Small intestine (tissue), 7 donors: ENCODE measurements at regions not wholly inside any gene's neighbourhood (a gene's known extent, or its start where the extent isn't known, plus 50 kb on each side); places are given as distances from the start of the nearest gene placed in this dataset.

ENCODE experiments used
- DNase-seq, 2 donors: peaks; one replicate each; pipeline versions ENCODE4 v3.0.0 to v3.0.0-alpha.2; 2013
- FAIRE-seq: peaks from 2 replicates; lab custom pipeline; 2012; peaks lifted over from hg19 to GRCh38; lab: Jason Lieb, UNC
- H3K27ac ChIP-seq, 3 donors: one replicate each; pipeline ENCODE4 v1.5.1; 2013; ENCODE audit warnings: low read length in 2 of 3, mild to moderate bottlenecking in 2 of 3, control low read depth in 1 of 3, inconsistent platforms in 1 of 3, low read depth in 1 of 3, moderate library complexity in 1 of 3
- H3K27me3 ChIP-seq, 3 donors: one replicate each; pipeline ENCODE4 v1.6.1; 2013; ENCODE audit warnings: low read length in 3 of 3, inconsistent platforms in 1 of 3; ENCODE audit not compliant: control insufficient read depth in 3 of 3, insufficient read depth in 3 of 3
- H3K36me3 ChIP-seq, 3 donors: one replicate each; pipeline ENCODE4 v1.6.1; 2013; ENCODE audit warnings: low read length in 3 of 3, inconsistent platforms in 1 of 3, low read depth in 1 of 3, mild to moderate bottlenecking in 1 of 3, moderate library complexity in 1 of 3; ENCODE audit not compliant: control insufficient read depth in 3 of 3, insufficient read depth in 2 of 3
- H3K4me1 ChIP-seq, 3 donors: one replicate each; pipeline ENCODE4 v1.6.1; 2013; ENCODE audit warnings: low read length in 2 of 3, inconsistent platforms in 1 of 3, low read depth in 1 of 3, mild to moderate bottlenecking in 1 of 3, moderate library complexity in 1 of 3; ENCODE audit not compliant: control insufficient read depth in 3 of 3, insufficient read depth in 2 of 3
- H3K4me3 ChIP-seq, 3 donors: one replicate each; pipeline ENCODE4 v1.5.1; 2013; ENCODE audit warnings: low read length in 3 of 3, control low read depth in 1 of 3, inconsistent platforms in 1 of 3, low read depth in 1 of 3, mild to moderate bottlenecking in 1 of 3, moderate library complexity in 1 of 3
- H3K9me3 ChIP-seq, 2 donors: one replicate each; pipeline ENCODE4 v1.6.1; 2013; ENCODE audit warnings: low read depth in 1 of 2, low read length in 1 of 2; ENCODE audit not compliant: control insufficient read depth in 2 of 2, insufficient read depth in 1 of 2
- whole genome bisulfite sequencing, 3 donors: extraction: QIAGEN DNeasy Blood & Tissue Kit; methylation state at CpG; one replicate each; pipeline ENCODE4 v1.1.7; 2013; 5-methylcytosine and 5-hydroxymethylcytosine counted together
- donor health status: healthy with polysubstance abuse.
- donor health status: control.
- donor health status: control.
- donor health status: Bipolar disorder and iron deficiency.
- donor health status: healthy.

GRCh38 chr12:87775784-87776183 lies 253.4 kb downstream of the C12orf50 start:
- Histone ChIP-seq H3K4me3 (no peak overlapping the region), H3K36me3 (no peaks in the 10 kb centered on the region), H3K4me1 (no peaks in the 10 kb centered on the region), H3K27ac (no peak overlapping the region), H3K27me3 (no peaks in the 10 kb centered on the region), H3K9me3 (no peaks in the 10 kb centered on the region)
- no peak for DNase-seq
- FAIRE-seq, result no peak

GRCh38 chr12:87775051-87775450 lies 254.2 kb downstream of the C12orf50 start:
- Histone ChIP-seq H3K4me3 (no peak overlapping the region), H3K36me3 (no peaks in the 10 kb centered on the region), H3K9me3 (no peaks in the 10 kb centered on the region), H3K27ac (no peak overlapping the region), H3K4me1 (no peaks in the 10 kb centered on the region), H3K27me3 (no peaks in the 10 kb centered on the region)
- no peak for DNase-seq
- no peak for FAIRE-seq

GRCh38 chr12:87772401-87772800 lies 256.8 kb downstream of the C12orf50 start:
- FAIRE-seq (no peak), DNase-seq (no peak)
- H3K36me3 ChIP-seq, result no peaks in the 10 kb centered on the region
- H3K27me3 ChIP-seq, result no peaks in the 10 kb centered on the region
- no peaks in the 10 kb centered on the region for H3K4me1 ChIP-seq
- no peak overlapping the region for H3K4me3 ChIP-seq
- H3K27ac ChIP-seq, result no peak overlapping the region
- no peaks in the 10 kb centered on the region for H3K9me3 ChIP-seq
- 81 to 89% (median 89%) methylated on average over 2 of the region's 2 CpGs for WGBS, 3 donors

GRCh38 chr12:87768501-87769287 lies 260.5 kb downstream of the C12orf50 start:
- FAIRE-seq, result no peak

GRCh38 chr12:87766044-87766443 lies 263.2 kb downstream of the C12orf50 start:
- no peak overlapping the region for H3K27ac ChIP-seq
- H3K9me3 ChIP-seq, result no peaks in the 10 kb centered on the region
- no peaks in the 10 kb centered on the region for H3K4me1 ChIP-seq
- FAIRE-seq (no peak), DNase-seq (no peak)
- no peaks in the 10 kb centered on the region for H3K36me3 ChIP-seq
- H3K27me3 ChIP-seq, result no peaks in the 10 kb centered on the region
- no peak overlapping the region for H3K4me3 ChIP-seq

More at GRCh38 chr12:87768501-87769287, 260.5 kb downstream of the C12orf50 start:
- Histone ChIP-seq H3K9me3 (no peaks in the 10 kb centered on the region), H3K36me3 (no peaks in the 10 kb centered on the region), H3K4me1 (no peaks in the 10 kb centered on the region), H3K4me3 (no peak overlapping the region), H3K27me3 (no peaks in the 10 kb centered on the region), H3K27ac (no peak overlapping the region)
- no peak for DNase-seq
- WGBS, 3 donors, result 76 to 87% (median 82%) methylated on average over 11 of the region's 11 CpGs

- 71 to 93% (median 81%) methylated on average over 2 of the region's 2 CpGs for WGBS, 3 donors
- no peaks in the 10 kb centered on the region for H3K27me3 ChIP-seq
- H3K9me3 ChIP-seq, result no peaks in the 10 kb centered on the region
- H3K36me3 ChIP-seq, result no peaks in the 10 kb centered on the region
- no peak overlapping the region for H3K27ac ChIP-seq
- no peak for FAIRE-seq
- no peak for DNase-seq
- no peak overlapping the region for H3K4me3 ChIP-seq
- no peaks in the 10 kb centered on the region for H3K4me1 ChIP-seq
Measured at GRCh38 chr12:87760943-87761342, 268.3 kb downstream of the C12orf50 start.

GRCh38 chr12:87758271-87758670 lies 270.9 kb downstream of the C12orf50 start:
- peaks cover 0 to 2% of the 10 kb centered on the region in 2 donors for H3K9me3 ChIP-seq
- H3K4me3 ChIP-seq, result no peak overlapping the region
- H3K27me3 ChIP-seq, result no peaks in the 10 kb centered on the region
- DNase-seq (no peak), FAIRE-seq (no peak)
- H3K4me1 ChIP-seq, result no peaks in the 10 kb centered on the region
- no peaks in the 10 kb centered on the region for H3K36me3 ChIP-seq
- H3K27ac ChIP-seq, result no peak overlapping the region

GRCh38 chr12:87756721-87757120 lies 272.5 kb downstream of the C12orf50 start:
- H3K36me3 ChIP-seq, result no peaks in the 10 kb centered on the region
- no peak for FAIRE-seq
- no peaks in the 10 kb centered on the region for H3K4me1 ChIP-seq
- 94 to 100% (median 97%) methylated on average over 3 of the region's 3 CpGs for WGBS, 3 donors
- H3K27ac ChIP-seq, result no peak overlapping the region
- peaks cover 0 to 2% of the 10 kb centered on the region in 2 donors for H3K9me3 ChIP-seq
- no peak overlapping the region for H3K4me3 ChIP-seq
- no peak for DNase-seq
- H3K27me3 ChIP-seq, result no peaks in the 10 kb centered on the region

GRCh38 chr12:87756111-87756510 lies 273.1 kb downstream of the C12orf50 start:
- Histone ChIP-seq H3K27me3 (no peaks in the 10 kb centered on the region), H3K36me3 (no peaks in the 10 kb centered on the region), H3K4me1 (no peaks in the 10 kb centered on the region), H3K4me3 (no peak overlapping the region), H3K27ac (no peak overlapping the region), H3K9me3 (peaks cover 0 to 2% of the 10 kb centered on the region in 2 donors)
- FAIRE-seq (no peak), DNase-seq (no peak)
- 83 to 93% (median 87%) methylated on average over 4 of the region's 4 CpGs for WGBS, 3 donors
